KMS-11 (cell line): ENCODE measurements at regions not wholly inside any gene's neighbourhood (a gene's known extent, or its start where the extent isn't known, plus 50 kb on each side); places are given as distances from the start of the nearest gene placed in this dataset.

Experiments used
- H2AFZ ChIP-seq: fragments of 200-600 bp; sonication (generic); 2 replicates; pipeline ENCODE4 v1.6.1; 2016; ENCODE audit warnings: antibody characterized with exemption, mixed run types, low read depth
- H3K27ac ChIP-seq: fragments of 200-600 bp; sonication (generic); 2 replicates; pipeline ENCODE4 v1.6.1; 2016; ENCODE audit warnings: mild to moderate bottlenecking, mixed run types
- H3K27me3 ChIP-seq: fragments of 200-600 bp; sonication (generic); 2 replicates; pipeline ENCODE4 v1.6.1; 2017; ENCODE audit warnings: mild to moderate bottlenecking, low read depth, mixed run types, moderate library complexity; ENCODE audit not compliant: insufficient read depth
- H3K36me3 ChIP-seq: fragments of 200-600 bp; sonication (generic); 2 replicates; pipeline ENCODE4 v1.6.1; 2017; ENCODE audit warnings: mild to moderate bottlenecking, mixed run types; ENCODE audit not compliant: insufficient read depth
- H3K4me1 ChIP-seq: fragments of 200-600 bp; sonication (generic); 2 replicates; pipeline ENCODE4 v1.6.1; 2016; ENCODE audit warnings: mild to moderate bottlenecking, low read depth, mixed run types; ENCODE audit not compliant: poor library complexity, severe bottlenecking
- H3K4me2 ChIP-seq: fragments of 200-600 bp; sonication (generic); 2 replicates; pipeline ENCODE4 v1.7.0; 2016; ENCODE audit warnings: mild to moderate bottlenecking, mixed run types
- H3K4me3 ChIP-seq: fragments of 200-600 bp; sonication (generic); IDR thresholded peaks from 2 replicates; pipeline ENCODE4 v1.6.1; 2017; ENCODE audit warnings: low read depth, low read length, mixed read lengths; ENCODE audit not compliant: insufficient read depth
- H3K79me2 ChIP-seq: fragments of 200-600 bp; sonication (generic); 2 replicates; pipeline ENCODE4 v1.6.1; 2016; ENCODE audit warnings: low read depth, mixed run types; ENCODE audit not compliant: insufficient read depth
- H3K9ac ChIP-seq: fragments of 200-600 bp; sonication (generic); 2 replicates; pipeline ENCODE4 v1.6.1; 2016; ENCODE audit warnings: mild to moderate bottlenecking, mixed run types
- H4K20me1 ChIP-seq: fragments of 200-600 bp; sonication (generic); 2 replicates; pipeline ENCODE4 v1.6.1; 2016; ENCODE audit warnings: mild to moderate bottlenecking, mixed run types; ENCODE audit not compliant: insufficient read depth
- CTCF ChIP-seq: fragments of 200-600 bp; sonication (generic); conservative IDR thresholded peaks from 2 replicates; pipeline ENCODE4 v1.6.1; 2017; ENCODE audit warnings: low read depth, mild to moderate bottlenecking, antibody characterized with exemption, low read length, moderate library complexity, mixed read lengths

DNA sequence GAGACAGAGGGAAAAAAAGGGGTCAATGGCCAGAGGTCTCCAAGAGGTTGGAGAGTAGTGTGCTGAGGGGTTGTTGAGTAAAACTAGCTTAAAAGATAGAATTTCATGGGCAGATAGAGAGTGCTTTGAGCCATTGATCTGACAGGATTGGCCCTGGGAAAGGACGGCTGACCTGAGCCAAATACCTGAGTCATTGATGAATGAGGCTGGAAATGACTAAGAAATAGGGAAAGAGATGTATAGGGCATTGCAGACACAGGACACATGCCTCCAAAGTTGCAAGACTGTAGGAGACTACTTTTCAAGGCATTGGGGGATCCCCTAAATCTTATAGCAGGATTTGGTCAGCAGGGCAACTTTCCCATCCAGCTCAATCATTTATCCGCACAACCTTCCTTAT lies 168.7 kb downstream of the ABCC12 start:
- Histone ChIP-seq H3K9ac (no peak overlapping the region), H3K79me2 (no peaks in the 10 kb centered on the region), H3K4me1 (no peaks in the 10 kb centered on the region), H2AFZ (no peak overlapping the region), H3K4me3 (no peak overlapping the region), H3K36me3 (no peaks in the 10 kb centered on the region), H3K27ac (no peak overlapping the region), H4K20me1 (no peaks in the 10 kb centered on the region), H3K4me2 (no peak overlapping the region), H3K27me3 (no peaks in the 10 kb centered on the region)
- TF ChIP-seq CTCF, result no peak

DNA sequence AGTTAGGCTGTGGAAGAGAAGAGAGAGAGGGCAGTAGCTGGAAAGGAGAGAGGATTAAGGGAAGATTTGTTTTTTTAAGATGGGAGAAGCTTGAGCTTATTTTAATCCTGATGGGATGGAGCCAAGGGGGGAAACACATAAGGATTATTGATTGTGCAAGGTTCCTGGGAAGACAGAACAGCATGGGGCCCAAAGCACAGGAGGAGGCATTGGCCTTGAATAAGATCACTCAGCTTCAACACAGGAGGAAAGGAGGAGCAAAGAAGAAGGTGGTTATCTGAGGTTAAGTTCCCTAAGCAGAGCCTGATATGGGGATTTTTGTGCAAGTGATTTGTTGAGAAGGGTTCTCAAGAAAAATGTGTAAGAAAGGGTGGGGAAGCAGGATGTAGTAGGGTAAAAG lies 169.8 kb downstream of the ABCC12 start:
- H3K36me3 ChIP-seq, result no peaks in the 10 kb centered on the region
- H3K27ac ChIP-seq, result no peak overlapping the region
- no peak overlapping the region for H3K4me3 ChIP-seq
- H2AFZ ChIP-seq, result no peak overlapping the region
- no peaks in the 10 kb centered on the region for H3K27me3 ChIP-seq
- H3K79me2 ChIP-seq, result no peaks in the 10 kb centered on the region
- H3K9ac ChIP-seq, result no peak overlapping the region
- no peak for TF ChIP-seq CTCF
- no peak overlapping the region for H3K4me2 ChIP-seq
- no peaks in the 10 kb centered on the region for H3K4me1 ChIP-seq
- no peaks in the 10 kb centered on the region for H4K20me1 ChIP-seq

- H3K79me2 ChIP-seq, result no peaks in the 10 kb centered on the region
- no peaks in the 10 kb centered on the region for H3K27me3 ChIP-seq
- no peak for TF ChIP-seq CTCF
- H4K20me1 ChIP-seq, result no peaks in the 10 kb centered on the region
- no peak overlapping the region for H3K4me3 ChIP-seq
- no peaks in the 10 kb centered on the region for H3K4me1 ChIP-seq
- no peak overlapping the region for H3K9ac ChIP-seq
- no peak overlapping the region for H3K4me2 ChIP-seq
- no peak overlapping the region for H2AFZ ChIP-seq
- no peaks in the 10 kb centered on the region for H3K36me3 ChIP-seq
- no peak overlapping the region for H3K27ac ChIP-seq
Observed at GRCh38 chr16:47984669-47985068, 171.1 kb downstream of the ABCC12 start.

GRCh38 chr16:47983999-47984580 lies 171.7 kb downstream of the ABCC12 start:
- Histone ChIP-seq H3K4me1 (no peaks in the 10 kb centered on the region), H2AFZ (no peak overlapping the region)

More at GRCh38 chr16:47983999-47984580, 171.7 kb downstream of the ABCC12 start:
- Histone ChIP-seq H3K79me2 (no peaks in the 10 kb centered on the region), H4K20me1 (no peaks in the 10 kb centered on the region), H3K27ac (no peak overlapping the region), H3K36me3 (no peaks in the 10 kb centered on the region), H3K4me2 (no peak overlapping the region), H3K27me3 (no peaks in the 10 kb centered on the region), H3K9ac (no peak overlapping the region), H3K4me3 (no peak overlapping the region)
- TF ChIP-seq CTCF, result no peak
